ENCODE measurements at regions not wholly inside any gene's neighbourhood (a gene's known extent, or its start where the extent isn't known, plus 50 kb on each side); places are given as distances from the start of the nearest gene placed in this dataset.
"Not testable (repeated sequence)": the region's sequence is repeated elsewhere in the genome, so short reads cannot be mapped to it uniquely, and the experiment has no call there.

GRCh38 chrX:30144221-30144620 is 71.1 kb upstream of the MAGEB2 start:
- H3K4me1 Mint-ChIP-seq (ENCODE audit: low read depth) = peaks cover 21% of the 10 kb centered on the region; the same call in 1 of the 2 replicates
- H3K4me3 Mint-ChIP-seq = no peak overlapping the region
- TF ChIP-seq CTCF (IDR thresholded peaks at IDR 0.05) = no peak
- H3K9me3 Mint-ChIP-seq = peaks cover 4% of the 10 kb centered on the region
- no peak overlapping the region for H3K27ac Mint-ChIP-seq
- no peaks in the 10 kb centered on the region for H3K36me3 Mint-ChIP-seq (ENCODE audit: low read depth)
- DNase-seq = no peak
- H3K27me3 Mint-ChIP-seq (ENCODE audit: insufficient read depth) = peaks cover 3% of the 10 kb centered on the region

DNA sequence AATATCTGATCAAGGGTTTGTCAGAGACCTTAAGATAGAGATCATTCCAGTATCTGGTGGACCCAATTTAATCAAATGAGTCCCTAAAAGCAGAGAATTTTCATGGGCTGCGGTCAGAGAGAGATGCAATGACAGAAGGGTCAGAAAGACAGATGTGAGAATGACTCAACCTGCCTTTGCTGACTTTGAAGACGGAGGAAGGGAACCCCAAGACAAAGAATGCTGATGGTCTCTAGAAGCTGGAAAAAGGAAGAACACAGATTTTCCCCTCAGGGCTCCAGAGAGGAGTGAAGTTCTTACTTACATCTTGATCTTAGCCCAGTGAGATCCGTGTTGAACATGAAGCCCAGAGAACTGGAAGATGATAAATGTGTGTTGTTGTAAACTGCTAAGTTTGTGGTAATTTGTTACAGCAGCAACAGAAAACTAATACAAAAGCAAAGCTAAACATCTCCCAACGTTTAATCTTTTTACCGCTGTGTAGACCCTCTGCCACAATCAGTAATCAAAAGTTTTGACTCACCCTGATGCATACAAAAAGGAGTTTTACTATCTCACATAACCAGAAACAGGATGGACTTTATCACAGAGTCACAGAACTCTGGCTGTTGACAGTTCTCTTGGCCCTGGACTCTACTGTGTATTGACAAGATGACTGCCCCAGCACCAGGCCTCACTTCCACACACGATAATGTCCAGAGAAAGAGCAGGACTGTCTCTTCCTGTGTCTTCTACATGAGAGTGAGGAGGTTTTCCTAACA is 70.2 kb upstream of the MAGEB2 start:
- Mint-ChIP-seq H3K27me3 (ENCODE audit: insufficient read depth) (peaks cover 3% of the 10 kb centered on the region), H3K9me3 (peaks cover 4% of the 10 kb centered on the region), H3K4me1 (ENCODE audit: low read depth) (peaks cover 21% of the 10 kb centered on the region; the same call in 1 of the 2 replicates), H3K4me3 (no peak overlapping the region), H3K27ac (no peak overlapping the region), H3K36me3 (ENCODE audit: low read depth) (no peaks in the 10 kb centered on the region)
- no peak for DNase-seq
- no peak for TF ChIP-seq CTCF (IDR thresholded peaks at IDR 0.05)

DNA sequence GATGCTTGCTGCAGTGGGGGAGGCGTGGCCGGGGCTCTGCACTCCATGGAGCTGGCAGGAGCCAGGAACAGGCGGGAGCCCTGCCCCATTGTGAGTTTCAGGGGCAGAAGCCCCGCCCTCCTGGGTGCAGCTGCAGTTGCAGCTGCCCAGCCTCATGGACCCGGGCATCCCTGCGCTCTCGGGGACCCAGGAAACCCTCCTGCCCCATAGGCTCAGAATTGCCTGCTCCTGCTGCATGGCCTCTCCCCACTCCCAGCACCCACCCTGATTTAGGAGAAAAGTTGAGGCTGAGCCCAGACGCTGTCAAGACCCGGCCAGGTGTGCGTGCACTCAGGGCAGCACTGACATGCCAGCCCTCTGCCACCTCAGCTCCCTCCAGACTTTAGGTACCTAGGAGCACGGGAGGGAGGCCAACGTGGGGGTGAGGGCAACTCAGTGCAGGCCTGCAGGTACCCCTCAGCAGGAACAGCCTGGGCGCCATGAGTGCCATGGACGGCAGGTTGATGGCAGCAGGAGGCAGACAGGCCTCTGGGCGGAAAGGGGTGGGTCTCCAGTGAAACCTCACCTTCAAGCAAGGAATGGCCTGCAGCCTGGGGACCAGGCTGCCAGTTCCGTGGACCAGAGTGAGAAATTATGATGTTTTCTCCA is 67.2 kb upstream of the MAGEB2 start:
- H3K36me3 Mint-ChIP-seq (ENCODE audit: low read depth) = no peaks in the 10 kb centered on the region
- H3K9me3 Mint-ChIP-seq = peaks cover 4% of the 10 kb centered on the region

DNA sequence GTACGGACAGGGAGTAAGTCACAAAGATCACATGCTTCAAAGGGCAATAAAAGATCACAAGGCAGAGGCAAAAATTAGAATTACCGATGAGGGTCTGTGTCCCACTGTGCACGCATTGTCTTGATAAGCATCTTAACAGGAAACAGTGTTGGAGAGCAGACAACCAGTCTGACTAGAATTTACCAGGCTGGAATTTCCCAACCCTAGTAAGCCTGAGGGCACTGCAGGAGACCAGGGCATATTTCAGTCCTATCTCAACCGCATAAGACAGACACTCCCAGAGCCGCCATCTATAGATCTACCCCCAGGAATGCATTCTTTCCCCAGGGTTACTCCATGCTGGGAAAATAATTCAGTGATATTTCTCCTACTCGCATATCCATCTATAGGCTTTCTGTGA is 66.2 kb upstream of the MAGEB2 start:
- H3K4me1 Mint-ChIP-seq (ENCODE audit: low read depth) = peaks cover 25% of the 10 kb centered on the region; the same call in 1 of the 2 replicates
- DNase-seq; H3K4me3 Mint-ChIP-seq; H3K27me3 Mint-ChIP-seq (ENCODE audit: insufficient read depth); H3K36me3 Mint-ChIP-seq (ENCODE audit: low read depth); H3K9me3 Mint-ChIP-seq; H3K27ac Mint-ChIP-seq: not testable (repeated sequence)

More for the DNA sequence above, 67.2 kb upstream of the MAGEB2 start:
- DNase-seq = no peak
- TF ChIP-seq CTCF (IDR thresholded peaks at IDR 0.05) = no peak
- H3K4me1 Mint-ChIP-seq (ENCODE audit: low read depth) = peaks cover 21% of the 10 kb centered on the region; the same call in 1 of the 2 replicates
- peaks cover 3% of the 10 kb centered on the region for H3K27me3 Mint-ChIP-seq (ENCODE audit: insufficient read depth)
- no peak overlapping the region for H3K4me3 Mint-ChIP-seq
- H3K27ac Mint-ChIP-seq = no peak overlapping the region

- DNase-seq = peak; percentile 48
- Mint-ChIP-seq H3K4me3 (no peak overlapping the region), H3K4me1 (ENCODE audit: low read depth) (peaks cover 15% of the 10 kb centered on the region; the same call in 1 of the 2 replicates), H3K27ac (no peak overlapping the region), H3K36me3 (ENCODE audit: low read depth) (no peaks in the 10 kb centered on the region), H3K9me3 (no peaks in the 10 kb centered on the region), H3K27me3 (ENCODE audit: insufficient read depth) (peaks cover 3% of the 10 kb centered on the region)
- no peak for TF ChIP-seq CTCF (IDR thresholded peaks at IDR 0.05)
Measured at GRCh38 chrX:30150196-30150895, 65.0 kb upstream of the MAGEB2 start.

Data from HFFc6 (cell line).